Activated CD4-positive, alpha-beta memory T cell treated with anti-CD3 and anti-CD28 coated beads, Interleukin-2, amount 10 ng/mL, durations not matched to agents 7 days and 5 days (primary cell): ENCODE measurements at regions not wholly inside any gene's neighbourhood (a gene's known extent, or its start where the extent isn't known, plus 50 kb on each side); places are given as distances from the start of the nearest gene placed in this dataset.

Source experiments
- CTCF ChIA-PET: fragments of 350-600 bp; sonication (Branson Sonifier 250); formaldehyde crosslinking; loops from one replicate; lab custom pipeline; 2021; ENCODE audit warnings: antibody characterized with exemption, inconsistent platforms; lab: Charles Lee
- POLR2A ChIA-PET: fragments of 350-600 bp; sonication (Branson Sonifier 250); formaldehyde crosslinking; loops from one replicate; lab custom pipeline; 2021; ENCODE audit warnings: antibody characterized with exemption; lab: Charles Lee
- DNase-seq: peaks from one replicate; pipeline ENCODE4 v3.0.0-alpha.2; 2020
- H3K27ac Mint-ChIP-seq: one replicate; pipeline ENCODE4 v1.8.0; 2021; ENCODE audit warnings: mild to moderate bottlenecking, mixed read lengths
- H3K27me3 Mint-ChIP-seq: one replicate; pipeline ENCODE4 v1.8.0; 2021; ENCODE audit warnings: mixed read lengths
- H3K36me3 Mint-ChIP-seq: one replicate; pipeline ENCODE4 v1.8.0; 2021; ENCODE audit warnings: low read depth, mixed read lengths
- H3K4me1 Mint-ChIP-seq: one replicate; pipeline ENCODE4 v1.8.0; 2021; ENCODE audit warnings: mixed read lengths
- H3K4me3 Mint-ChIP-seq: one replicate; pipeline ENCODE4 v1.8.0; 2021; ENCODE audit warnings: mild to moderate bottlenecking, mixed read lengths
- H3K9me3 Mint-ChIP-seq: one replicate; pipeline ENCODE4 v1.8.0; 2021; ENCODE audit warnings: mixed read lengths

DNA sequence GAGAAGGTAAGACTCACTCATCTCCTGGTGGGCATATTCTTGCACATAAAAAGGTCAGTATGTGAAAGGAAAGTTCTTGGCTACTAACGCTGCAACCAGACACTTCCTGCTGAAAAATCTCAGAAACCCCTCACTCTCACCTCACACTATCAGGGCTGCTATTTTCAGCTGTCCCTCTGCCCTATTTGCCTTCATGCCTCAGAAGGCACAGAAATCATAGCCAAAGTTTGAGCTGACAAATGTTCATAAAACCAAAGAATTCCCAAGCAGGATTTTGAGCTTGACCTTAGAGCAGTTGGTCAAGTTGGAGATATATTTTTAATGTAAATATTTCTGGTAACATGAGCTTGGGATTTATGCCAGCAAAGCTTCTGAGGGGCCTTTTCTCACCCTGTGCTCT, 806.2 kb downstream of the MAFB start:
- ChIA-PET POLR2A (no interaction called here), CTCF (no interaction called here)
- no peaks in the 10 kb centered on the region for H3K4me1 Mint-ChIP-seq
- H3K36me3 Mint-ChIP-seq = no peaks in the 10 kb centered on the region
- H3K27ac Mint-ChIP-seq = no peak overlapping the region
- no peaks in the 10 kb centered on the region for H3K27me3 Mint-ChIP-seq
- H3K4me3 Mint-ChIP-seq = no peak overlapping the region
- DNase-seq = no peak
- no peaks in the 10 kb centered on the region for H3K9me3 Mint-ChIP-seq

DNA sequence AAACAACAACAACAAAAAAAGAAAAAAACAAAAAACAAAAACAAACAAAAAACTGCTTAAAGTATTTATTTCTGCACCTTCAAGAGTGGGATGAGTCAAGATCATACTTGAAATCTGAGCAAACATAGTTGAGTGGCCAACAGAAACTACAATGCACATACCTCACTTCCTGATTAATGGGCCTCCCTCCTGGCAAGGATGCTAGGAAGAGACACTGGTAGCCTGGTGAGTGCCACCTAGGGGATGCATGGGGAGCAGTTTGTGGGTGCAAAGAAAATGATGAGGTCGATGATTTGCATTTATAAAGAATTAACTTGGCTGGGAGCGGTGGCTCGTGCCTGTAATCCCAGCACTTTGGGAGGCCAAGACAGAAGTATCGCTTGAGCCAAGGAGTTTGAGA, 808.1 kb downstream of the MAFB start:
- no peak for DNase-seq
- H3K36me3 Mint-ChIP-seq = no peaks in the 10 kb centered on the region
- CTCF ChIA-PET = no interaction called here
- H3K27ac Mint-ChIP-seq = no peak overlapping the region
- no peaks in the 10 kb centered on the region for H3K9me3 Mint-ChIP-seq
- no peaks in the 10 kb centered on the region for H3K4me1 Mint-ChIP-seq
- POLR2A ChIA-PET = no interaction called here
- H3K4me3 Mint-ChIP-seq = no peak overlapping the region
- no peaks in the 10 kb centered on the region for H3K27me3 Mint-ChIP-seq

DNA sequence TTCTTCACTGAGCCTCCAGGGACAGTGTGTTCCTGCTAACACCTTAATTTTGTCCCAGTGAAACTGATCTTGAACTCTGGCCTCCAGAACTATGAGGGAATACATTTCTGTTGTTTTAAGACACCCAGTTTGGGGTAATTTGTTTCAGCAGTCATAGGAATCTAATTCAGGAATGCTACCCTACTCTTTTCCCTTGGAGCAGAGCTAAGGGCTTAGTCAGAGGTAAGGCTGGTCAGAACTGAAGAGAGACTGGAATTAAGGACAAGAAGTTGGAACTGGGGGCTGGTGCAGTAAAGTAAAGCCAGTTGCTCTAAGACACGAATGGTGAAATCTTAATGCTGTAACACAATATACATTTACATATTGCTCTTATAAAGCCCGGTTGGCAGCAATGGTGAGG, 809.7 kb downstream of the MAFB start:
- H3K27me3 Mint-ChIP-seq = no peaks in the 10 kb centered on the region
- H3K4me3 Mint-ChIP-seq = no peak overlapping the region
- no peaks in the 10 kb centered on the region for H3K4me1 Mint-ChIP-seq
- no peak overlapping the region for H3K27ac Mint-ChIP-seq
- DNase-seq = no peak
- POLR2A ChIA-PET = no interaction called here
- no peaks in the 10 kb centered on the region for H3K36me3 Mint-ChIP-seq
- no peaks in the 10 kb centered on the region for H3K9me3 Mint-ChIP-seq
- CTCF ChIA-PET = no interaction called here

DNA sequence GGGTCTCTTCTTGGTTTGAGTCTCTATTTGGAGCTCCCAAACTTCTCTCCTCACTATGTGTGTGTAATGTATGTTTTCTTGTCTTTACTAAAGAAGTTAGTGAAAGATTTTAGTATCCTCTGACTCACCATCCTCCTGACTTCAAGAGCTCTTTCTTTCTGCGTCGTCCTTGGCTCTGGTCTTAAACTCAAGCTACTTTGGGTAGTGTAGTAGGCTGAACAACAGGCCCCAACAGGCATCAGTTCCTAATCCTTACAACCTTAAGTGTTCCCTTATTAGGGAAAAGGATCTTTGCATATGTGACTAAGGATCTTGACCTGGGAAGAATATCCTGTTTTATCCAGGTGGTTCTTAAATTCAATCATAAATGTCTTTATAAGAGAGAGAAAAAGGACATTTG, 810.2 kb downstream of the MAFB start:
- H3K27ac Mint-ChIP-seq = no peak overlapping the region
- no peaks in the 10 kb centered on the region for H3K27me3 Mint-ChIP-seq
- H3K4me3 Mint-ChIP-seq = no peak overlapping the region
- no peak for DNase-seq
- ChIA-PET POLR2A (no interaction called here), CTCF (interaction anchor here (0.7 to 0.8 kb wide), 2 partner anchors 280 to 810 kb away, joined by 3 read pairs; partner anchors contain the start of gene MAFB)
- no peaks in the 10 kb centered on the region for H3K9me3 Mint-ChIP-seq
- H3K36me3 Mint-ChIP-seq = no peaks in the 10 kb centered on the region
- H3K4me1 Mint-ChIP-seq = no peaks in the 10 kb centered on the region

DNA sequence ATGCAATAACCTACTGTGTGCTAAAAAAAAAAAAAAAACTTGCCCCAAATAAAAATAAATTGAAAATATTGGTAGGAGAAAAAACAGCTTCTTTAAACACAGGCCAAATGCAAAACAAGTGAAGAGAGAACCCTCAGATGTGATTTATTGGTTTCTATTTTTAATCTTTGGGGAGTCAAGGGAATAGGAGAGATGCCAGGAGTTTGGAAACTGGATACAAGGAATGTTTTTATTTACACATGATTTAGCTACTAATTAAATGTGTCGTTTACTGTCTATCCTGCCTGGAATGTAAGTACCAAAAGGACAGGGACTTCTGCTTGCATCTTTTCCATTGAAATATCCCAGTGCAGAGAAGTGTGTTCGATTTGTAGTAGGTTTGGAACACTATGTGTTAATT, 810.7 kb downstream of the MAFB start:
- H3K4me3 Mint-ChIP-seq = no peak overlapping the region
- no peaks in the 10 kb centered on the region for H3K9me3 Mint-ChIP-seq
- CTCF ChIA-PET = interaction anchor here (0.7 to 0.8 kb wide), 2 partner anchors 281 to 811 kb away, joined by 3 read pairs; partner anchors contain the start of gene MAFB
- POLR2A ChIA-PET = no interaction called here
- no peaks in the 10 kb centered on the region for H3K36me3 Mint-ChIP-seq
- H3K27me3 Mint-ChIP-seq = no peaks in the 10 kb centered on the region
- H3K27ac Mint-ChIP-seq = no peak overlapping the region
- no peaks in the 10 kb centered on the region for H3K4me1 Mint-ChIP-seq
- DNase-seq = no peak

DNA sequence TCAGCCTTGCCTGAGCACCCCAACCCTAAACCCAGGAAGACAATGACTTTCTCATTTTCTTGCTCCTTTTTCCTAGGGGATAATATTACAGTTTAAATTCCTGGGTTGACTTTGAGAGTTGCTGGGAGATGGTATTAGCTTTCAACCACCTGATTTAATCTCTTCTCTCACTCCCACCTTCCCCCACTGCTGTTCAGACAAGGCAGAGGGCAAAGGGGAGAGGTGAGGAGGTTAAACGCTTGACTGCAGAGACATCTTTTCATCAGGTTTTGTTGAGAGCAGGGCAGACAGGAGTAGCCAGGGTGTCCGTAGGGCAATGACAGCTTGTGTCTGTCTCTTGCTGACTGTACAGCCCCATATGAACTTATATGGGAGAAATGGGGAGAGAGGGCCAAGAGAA, 811.2 kb downstream of the MAFB start:
- no peak overlapping the region for H3K4me3 Mint-ChIP-seq
- DNase-seq = no peak
- H3K27ac Mint-ChIP-seq = no peak overlapping the region
- no peaks in the 10 kb centered on the region for H3K36me3 Mint-ChIP-seq
- ChIA-PET CTCF (no interaction called here), POLR2A (no interaction called here)
- H3K27me3 Mint-ChIP-seq = no peaks in the 10 kb centered on the region
- no peaks in the 10 kb centered on the region for H3K4me1 Mint-ChIP-seq
- no peaks in the 10 kb centered on the region for H3K9me3 Mint-ChIP-seq

DNA sequence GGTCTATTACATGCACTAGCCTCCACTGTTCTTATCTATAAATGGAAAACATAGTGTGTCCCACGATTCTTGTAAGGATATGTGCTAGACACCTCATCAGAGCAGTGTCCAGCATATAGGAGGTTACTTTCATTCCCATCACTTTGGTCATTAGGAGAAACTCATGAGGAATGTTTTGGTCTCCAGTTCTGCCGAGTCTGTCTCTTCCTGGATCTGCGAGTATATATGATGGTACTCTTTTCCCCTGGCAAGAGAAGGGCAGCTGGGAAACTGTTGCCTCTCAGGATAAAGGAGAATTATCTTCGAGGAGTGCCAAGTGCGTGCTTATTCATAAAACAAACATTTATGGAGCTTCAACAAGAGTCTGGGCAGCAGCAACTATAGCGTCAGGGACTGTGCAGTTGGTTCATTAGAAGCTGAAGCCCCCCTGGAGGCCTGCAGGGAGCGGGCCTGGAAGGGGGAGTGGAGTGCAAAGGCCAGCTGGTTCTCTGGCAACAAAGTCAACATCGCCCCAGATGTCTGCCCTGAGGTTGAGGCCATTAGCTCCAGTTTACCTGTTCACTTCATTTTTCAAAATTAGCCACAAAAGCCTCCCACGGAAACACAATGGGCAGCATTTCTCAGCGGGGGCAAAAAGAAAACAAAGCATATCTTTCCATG, 811.9 kb downstream of the MAFB start:
- Mint-ChIP-seq H3K27me3 (no peaks in the 10 kb centered on the region), H3K9me3 (no peaks in the 10 kb centered on the region), H3K4me3 (no peak overlapping the region), H3K36me3 (no peaks in the 10 kb centered on the region), H3K4me1 (no peaks in the 10 kb centered on the region), H3K27ac (no peak overlapping the region)
- POLR2A ChIA-PET = no interaction called here
- no peak for DNase-seq
- CTCF ChIA-PET = no interaction called here

DNA sequence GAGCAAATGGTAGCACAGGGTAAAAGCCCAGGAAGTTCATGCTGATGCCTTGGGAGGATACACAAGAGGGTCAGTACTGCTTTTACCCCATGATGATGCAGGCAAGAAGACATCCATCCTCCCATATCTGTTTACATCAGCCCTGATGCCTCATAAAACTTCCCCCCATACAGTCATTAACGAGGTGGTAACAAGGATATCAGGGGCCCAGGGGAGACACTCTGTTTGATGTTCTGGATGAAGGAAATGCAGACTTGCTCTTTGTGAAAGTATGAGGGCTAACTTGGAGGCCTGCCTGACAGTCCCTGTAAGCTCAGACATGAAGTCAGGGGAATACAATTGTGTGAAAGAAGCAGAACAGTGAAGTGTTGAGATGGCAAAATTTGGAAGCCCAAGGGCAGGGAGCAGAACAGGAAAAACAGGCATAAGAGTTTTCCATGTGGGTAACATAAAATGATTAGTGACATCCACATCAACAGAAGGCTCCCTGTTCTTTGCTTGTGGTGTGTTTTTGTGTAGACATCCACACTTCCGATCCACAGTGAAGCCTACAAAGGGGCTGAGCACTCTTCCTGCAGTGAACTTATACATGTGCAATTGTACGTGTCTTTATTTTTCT, 813.4 kb downstream of the MAFB start:
- no peaks in the 10 kb centered on the region for H3K4me1 Mint-ChIP-seq
- no peaks in the 10 kb centered on the region for H3K9me3 Mint-ChIP-seq
- no peak overlapping the region for H3K4me3 Mint-ChIP-seq
- POLR2A ChIA-PET = no interaction called here
- CTCF ChIA-PET = no interaction called here
- DNase-seq = no peak
- no peaks in the 10 kb centered on the region for H3K36me3 Mint-ChIP-seq
- H3K27ac Mint-ChIP-seq = no peak overlapping the region
- no peaks in the 10 kb centered on the region for H3K27me3 Mint-ChIP-seq

DNA sequence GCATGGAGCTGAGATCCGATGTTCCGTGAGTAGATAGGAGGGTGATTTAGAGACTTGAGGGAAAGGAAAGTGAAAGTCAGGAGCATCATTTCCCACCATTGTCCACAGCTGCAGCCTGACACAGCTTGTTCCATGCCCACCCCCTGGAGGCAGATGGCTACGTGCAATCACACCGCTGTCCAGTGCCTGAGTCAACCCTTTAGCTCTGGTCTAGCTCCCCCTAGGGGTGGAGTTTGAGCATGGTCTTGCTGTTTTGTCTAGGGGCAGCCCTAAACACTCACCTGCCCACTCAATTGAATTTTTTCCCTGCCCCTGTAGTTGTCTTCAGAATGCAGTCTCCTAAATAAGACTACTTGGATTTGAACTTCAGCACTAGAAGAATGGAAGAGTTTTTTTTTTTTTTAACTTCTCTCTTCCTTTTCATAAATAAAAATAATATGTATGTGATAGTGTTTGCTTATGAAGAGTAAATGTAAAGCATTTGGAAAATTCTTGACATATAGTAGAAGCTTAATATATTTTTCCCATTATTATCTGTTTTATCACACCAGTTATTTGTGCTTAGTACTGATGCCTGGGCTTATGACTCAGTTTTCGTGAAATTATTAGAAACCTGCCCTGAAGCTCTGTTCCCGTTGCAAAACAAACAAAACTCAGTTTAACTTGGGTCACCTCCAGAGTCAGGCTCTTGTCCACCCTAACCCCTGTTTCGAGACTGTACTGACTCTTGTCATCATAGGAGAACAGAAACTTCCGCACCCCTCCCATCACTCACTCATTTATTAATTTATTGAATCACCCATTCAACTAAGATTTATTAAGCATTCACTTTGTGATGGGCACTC, 814.8 kb downstream of the MAFB start:
- no peak overlapping the region for H3K4me3 Mint-ChIP-seq
- H3K27me3 Mint-ChIP-seq = no peaks in the 10 kb centered on the region
- POLR2A ChIA-PET = no interaction called here
- H3K36me3 Mint-ChIP-seq = no peaks in the 10 kb centered on the region
- CTCF ChIA-PET = interaction anchor here (0.5 to 1.2 kb wide), 2 partner anchors 606 to 1135 kb away, joined by 3 to 4 read pairs; no protein-coding TSS in a partner anchor
- DNase-seq = peak; percentile 22
- H3K4me1 Mint-ChIP-seq = no peaks in the 10 kb centered on the region
- H3K9me3 Mint-ChIP-seq = no peaks in the 10 kb centered on the region
- H3K27ac Mint-ChIP-seq = no peak overlapping the region

DNA sequence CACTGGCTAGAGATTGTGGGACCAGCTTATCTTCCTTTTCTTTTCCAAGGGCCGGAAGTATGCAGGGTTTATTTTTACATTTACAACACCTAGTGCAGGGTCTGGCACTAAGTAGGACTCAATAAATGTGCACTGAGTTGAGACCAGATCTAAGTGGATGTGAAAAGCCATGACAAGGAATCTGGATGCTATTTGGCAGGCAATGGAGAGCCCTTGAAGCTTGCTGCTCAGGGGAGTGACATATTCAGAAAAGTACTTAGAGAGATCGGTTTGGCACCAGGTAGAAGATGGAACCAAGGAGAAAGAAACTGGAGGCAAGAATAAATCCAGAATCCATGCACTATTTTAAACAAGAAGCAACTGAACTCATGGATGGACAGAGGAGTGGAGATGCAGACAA, 815.8 kb downstream of the MAFB start:
- Mint-ChIP-seq H3K4me1 (no peaks in the 10 kb centered on the region), H3K9me3 (no peaks in the 10 kb centered on the region), H3K27ac (no peak overlapping the region), H3K27me3 (no peaks in the 10 kb centered on the region), H3K4me3 (no peak overlapping the region), H3K36me3 (no peaks in the 10 kb centered on the region)
- POLR2A ChIA-PET = no interaction called here
- DNase-seq = no peak
- CTCF ChIA-PET = interaction anchor here (1.2 kb wide), 1 partner anchor 605 kb away, joined by 4 read pairs; no protein-coding TSS in a partner anchor

DNA sequence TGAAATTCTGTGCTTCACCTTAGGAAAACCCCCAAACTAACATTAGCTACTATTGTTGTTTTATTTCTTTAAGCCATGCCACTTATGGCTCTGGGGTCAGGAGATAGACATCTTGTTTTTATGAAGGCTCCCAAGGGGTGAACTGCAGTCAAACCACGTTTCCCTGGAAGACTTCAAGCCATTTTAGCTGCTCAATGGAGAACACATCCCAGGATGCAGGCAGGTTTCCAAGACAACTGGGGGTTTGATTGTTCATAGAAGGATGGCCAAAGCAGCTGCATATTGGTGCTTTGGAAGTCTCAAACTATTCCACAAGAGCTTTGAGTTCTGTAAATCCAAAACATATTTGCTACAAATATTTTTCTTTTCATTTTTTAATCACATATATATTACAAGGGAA, 818.0 kb downstream of the MAFB start:
- H3K4me3 Mint-ChIP-seq = no peak overlapping the region
- H3K27ac Mint-ChIP-seq = no peak overlapping the region
- no peak for DNase-seq
- no peaks in the 10 kb centered on the region for H3K4me1 Mint-ChIP-seq
- no peaks in the 10 kb centered on the region for H3K27me3 Mint-ChIP-seq
- H3K9me3 Mint-ChIP-seq = no peaks in the 10 kb centered on the region
- no peaks in the 10 kb centered on the region for H3K36me3 Mint-ChIP-seq
- POLR2A ChIA-PET = no interaction called here
- CTCF ChIA-PET = no interaction called here

DNA sequence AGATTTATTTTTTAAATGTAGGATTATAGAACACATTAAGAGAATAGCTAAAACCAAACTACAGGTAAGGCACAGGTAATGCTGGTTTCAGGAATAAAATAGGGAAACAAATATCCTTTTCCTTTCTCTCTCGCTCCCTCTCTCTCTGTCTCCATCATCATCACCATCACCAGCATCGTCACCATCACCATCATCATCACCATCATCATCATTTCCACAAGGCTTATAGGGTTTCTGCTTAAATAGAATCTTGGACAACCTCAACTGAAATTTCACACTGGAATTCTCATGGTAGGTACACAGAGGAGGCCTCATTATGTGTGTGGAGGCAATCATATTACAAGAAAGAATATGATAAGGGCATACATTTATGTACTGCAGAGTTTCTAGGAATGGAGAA, 823.6 kb downstream of the MAFB start:
- DNase-seq = no peak
- POLR2A ChIA-PET = no interaction called here
- no peak overlapping the region for H3K4me3 Mint-ChIP-seq
- H3K36me3 Mint-ChIP-seq = no peaks in the 10 kb centered on the region
- CTCF ChIA-PET = no interaction called here
- H3K27ac Mint-ChIP-seq = no peak overlapping the region
- H3K27me3 Mint-ChIP-seq = no peaks in the 10 kb centered on the region
- no peaks in the 10 kb centered on the region for H3K4me1 Mint-ChIP-seq
- no peaks in the 10 kb centered on the region for H3K9me3 Mint-ChIP-seq

DNA sequence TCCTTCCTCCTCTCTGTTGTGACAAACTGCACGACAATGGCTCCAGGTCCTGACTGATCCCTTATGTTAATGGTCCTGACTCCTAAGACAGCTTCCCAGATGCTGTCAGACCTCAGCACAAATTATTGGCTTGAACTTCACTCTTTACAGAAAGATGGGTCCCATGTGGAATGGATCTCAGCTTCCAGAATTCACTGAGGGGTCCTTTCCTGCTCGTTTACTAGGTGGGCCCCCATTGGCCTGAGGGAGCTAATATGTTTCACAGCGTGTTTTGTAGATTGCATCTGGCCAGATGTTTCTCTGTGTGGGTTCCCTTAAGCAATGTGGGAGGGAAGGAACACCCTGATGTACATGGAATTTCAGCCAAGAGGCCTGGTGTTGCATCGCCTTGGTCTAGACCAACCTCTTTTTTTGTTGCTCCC, 826.6 kb downstream of the MAFB start:
- DNase-seq = no peak
- Mint-ChIP-seq H3K36me3 (no peaks in the 10 kb centered on the region), H3K27me3 (no peaks in the 10 kb centered on the region), H3K27ac (no peak overlapping the region), H3K9me3 (peaks cover 3% of the 10 kb centered on the region), H3K4me1 (no peaks in the 10 kb centered on the region), H3K4me3 (no peak overlapping the region)
- ChIA-PET POLR2A (no interaction called here), CTCF (no interaction called here)
